ENCODE measurements at regions not wholly inside any gene's neighbourhood (a gene's known extent, or its start where the extent isn't known, plus 50 kb on each side); places are given as distances from the start of the nearest gene placed in this dataset.

GRCh38 chr16:50880926-50881325, 139.0 kb downstream of the CYLD start:
- Mint-ChIP-seq H3K9me3 (no peaks in the 10 kb centered on the region), H3K4me3 (no peak overlapping the region), H3K4me1 (no peaks in the 10 kb centered on the region), H3K27ac (no peak overlapping the region), H3K27me3 (peaks cover 50% of the 10 kb centered on the region), H3K36me3 (no peaks in the 10 kb centered on the region)
- no peak for ATAC-seq

DNA sequence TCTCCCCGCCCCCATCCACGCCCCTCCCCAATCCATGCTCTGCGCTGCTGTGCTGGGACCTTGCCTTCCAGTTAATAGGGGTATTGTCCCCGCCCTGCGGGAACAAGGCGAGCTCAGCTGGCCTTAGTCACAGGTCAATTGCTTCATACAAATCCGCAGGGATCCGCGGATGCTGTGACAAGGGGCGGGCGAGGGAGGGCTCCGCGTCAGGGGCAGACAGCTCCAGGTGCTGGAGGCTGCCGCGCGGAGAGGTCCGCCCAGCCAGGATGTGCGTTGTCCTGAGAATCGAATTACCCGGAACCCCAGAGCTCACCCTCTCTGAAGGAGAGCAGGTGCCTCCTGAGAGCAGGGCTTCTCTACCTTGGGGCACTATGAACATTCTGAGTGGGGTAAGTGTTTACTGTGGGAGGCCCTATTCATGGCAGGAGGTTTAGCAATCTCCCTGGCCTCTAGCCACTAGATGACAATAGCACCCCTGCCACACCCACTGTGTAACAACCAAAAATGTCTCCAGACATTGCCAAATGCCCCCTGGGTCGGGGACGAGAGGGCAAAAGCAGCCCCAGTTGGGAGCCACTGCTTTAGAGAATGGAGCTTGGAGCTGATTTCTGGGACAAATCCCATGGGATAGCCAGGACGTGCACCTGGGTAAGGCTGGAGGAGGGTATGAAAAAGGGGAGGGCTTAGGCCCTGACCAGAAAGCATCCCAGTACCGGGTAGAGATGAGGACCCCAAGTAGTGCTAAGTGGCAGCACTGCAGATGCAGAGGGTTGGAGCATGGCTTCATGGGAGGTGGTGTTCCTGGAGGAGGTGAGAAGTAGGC, 138.2 kb downstream of the CYLD start:
- Mint-ChIP-seq H3K36me3 (no peaks in the 10 kb centered on the region), H3K4me3 (no peak overlapping the region), H3K4me1 (no peaks in the 10 kb centered on the region), H3K27ac (no peak overlapping the region), H3K27me3 (peaks cover 41% of the 10 kb centered on the region), H3K9me3 (no peaks in the 10 kb centered on the region)
- no peak for ATAC-seq

DNA sequence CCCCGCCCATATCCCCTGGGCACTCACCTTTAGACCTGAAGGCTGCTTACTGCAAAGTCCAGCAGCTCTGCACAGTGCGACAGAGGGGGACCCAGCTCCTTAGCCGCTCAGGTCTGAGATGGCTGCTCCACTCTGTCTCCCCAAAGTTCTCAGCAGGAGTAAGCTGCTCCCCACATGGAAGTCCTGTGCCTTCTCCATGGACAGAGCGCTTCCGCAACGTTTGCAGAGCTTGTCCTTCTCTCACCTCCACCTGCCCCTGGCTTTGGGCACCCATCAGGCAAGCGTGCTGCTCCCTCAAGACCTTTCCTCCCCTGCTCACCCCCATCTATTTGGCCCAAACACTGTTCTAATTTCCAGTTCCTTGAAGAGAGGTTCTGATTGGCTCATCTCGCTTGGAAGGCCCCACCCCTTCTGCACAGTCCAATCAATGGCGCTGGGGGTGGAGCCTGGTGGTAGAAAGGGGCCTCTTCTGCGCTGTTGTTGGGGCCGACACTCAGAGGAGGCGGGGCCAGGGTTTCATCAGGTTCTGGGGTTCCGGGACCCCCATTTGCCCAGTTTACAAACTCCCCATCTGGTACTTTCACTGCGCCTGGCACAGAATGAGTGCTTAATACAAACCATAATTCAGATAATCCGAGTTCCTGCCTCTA, 137.2 kb downstream of the CYLD start:
- Mint-ChIP-seq H3K9me3 (peaks cover 3% of the 10 kb centered on the region), H3K4me3 (no peak overlapping the region), H3K27ac (no peak overlapping the region), H3K27me3 (peaks cover 37% of the 10 kb centered on the region), H3K36me3 (no peaks in the 10 kb centered on the region), H3K4me1 (no peaks in the 10 kb centered on the region)
- ATAC-seq = no peak

- no peaks in the 10 kb centered on the region for H3K36me3 Mint-ChIP-seq
- no peaks in the 10 kb centered on the region for H3K4me1 Mint-ChIP-seq
- no peak overlapping the region for H3K27ac Mint-ChIP-seq
- ATAC-seq = no peak
- peaks cover 3% of the 10 kb centered on the region for H3K9me3 Mint-ChIP-seq
- no peak overlapping the region for H3K4me3 Mint-ChIP-seq
- H3K27me3 Mint-ChIP-seq = peaks cover 37% of the 10 kb centered on the region
These were observed 136.7 kb downstream of the CYLD start for GRCh38 chr16:50878536-50878935.

- Mint-ChIP-seq H3K9me3 (peaks cover 7% of the 10 kb centered on the region), H3K36me3 (no peaks in the 10 kb centered on the region), H3K27ac (no peak overlapping the region), H3K27me3 (peaks cover 37% of the 10 kb centered on the region), H3K4me1 (no peaks in the 10 kb centered on the region), H3K4me3 (no peak overlapping the region)
- no peak for ATAC-seq
These were observed 134.4 kb downstream of the CYLD start for GRCh38 chr16:50876263-50876662.

DNA sequence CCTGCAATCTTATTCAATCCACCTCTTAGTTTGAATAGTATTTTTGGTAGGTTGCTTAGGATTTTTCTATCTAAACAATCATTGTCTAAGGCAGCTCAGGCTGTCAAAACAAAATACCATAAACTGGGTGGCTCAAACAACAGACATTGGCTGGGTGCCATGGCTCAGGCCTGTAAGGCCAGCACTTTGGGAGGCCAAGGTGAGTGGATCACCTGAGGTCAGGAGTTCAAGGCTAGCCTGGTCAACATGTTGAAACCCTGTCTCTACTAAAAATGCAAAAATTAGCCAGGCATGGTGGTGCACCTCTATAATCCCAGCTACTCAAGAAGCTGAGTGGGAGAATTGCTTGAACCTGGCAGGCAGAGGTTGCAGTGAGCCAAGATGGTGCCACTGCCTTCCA, 126.7 kb downstream of the CYLD start:
- Mint-ChIP-seq H3K27me3 (peaks cover 6% of the 10 kb centered on the region), H3K27ac (no peak overlapping the region), H3K36me3 (no peaks in the 10 kb centered on the region), H3K4me1 (no peaks in the 10 kb centered on the region), H3K9me3 (peaks cover 4% of the 10 kb centered on the region), H3K4me3 (no peak overlapping the region)
- no peak for ATAC-seq

- no peak for ATAC-seq
- Mint-ChIP-seq H3K36me3 (no peaks in the 10 kb centered on the region), H3K27ac (no peak overlapping the region), H3K9me3 (no peaks in the 10 kb centered on the region), H3K4me1 (no peaks in the 10 kb centered on the region), H3K4me3 (no peak overlapping the region), H3K27me3 (peaks cover 11% of the 10 kb centered on the region)
These were observed 124.9 kb downstream of the CYLD start for GRCh38 chr16:50866806-50867205.

DNA sequence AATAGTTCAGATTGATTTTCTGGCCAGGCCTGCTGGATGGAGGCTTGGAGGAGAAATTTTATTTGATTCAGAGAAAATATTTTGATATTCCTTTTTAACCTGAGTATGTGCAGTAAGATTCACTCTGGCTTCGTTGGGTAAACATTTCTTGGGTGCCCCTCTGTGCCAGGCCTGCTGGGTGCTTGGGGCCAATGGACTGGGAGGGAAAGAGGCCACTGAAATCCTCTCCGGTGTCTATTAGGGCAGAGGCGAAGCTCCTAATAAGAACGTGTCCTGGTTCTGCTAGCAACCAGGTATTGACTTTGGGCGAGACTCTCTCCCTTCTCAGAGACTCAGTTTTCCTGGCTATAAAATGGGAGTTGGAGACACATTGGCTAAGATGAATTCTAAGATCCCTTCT, 122.5 kb downstream of the CYLD start:
- Mint-ChIP-seq H3K36me3 (no peaks in the 10 kb centered on the region), H3K4me3 (no peak overlapping the region), H3K27me3 (peaks cover 21% of the 10 kb centered on the region), H3K9me3 (no peaks in the 10 kb centered on the region), H3K27ac (no peak overlapping the region), H3K4me1 (no peaks in the 10 kb centered on the region)
- no peak for ATAC-seq

GRCh38 chr16:50863644-50864144, 121.8 kb downstream of the CYLD start:
- Mint-ChIP-seq H3K27me3 (peaks cover 21% of the 10 kb centered on the region), H3K9me3 (no peaks in the 10 kb centered on the region), H3K27ac (no peak overlapping the region), H3K4me1 (no peaks in the 10 kb centered on the region), H3K36me3 (no peaks in the 10 kb centered on the region), H3K4me3 (no peak overlapping the region)
- ATAC-seq = no peak

- no peaks in the 10 kb centered on the region for H3K4me1 Mint-ChIP-seq
- H3K36me3 Mint-ChIP-seq = no peaks in the 10 kb centered on the region
- H3K9me3 Mint-ChIP-seq = no peaks in the 10 kb centered on the region
- no peak overlapping the region for H3K27ac Mint-ChIP-seq
- peak; percentile 27 for ATAC-seq
- no peak overlapping the region for H3K4me3 Mint-ChIP-seq
- H3K27me3 Mint-ChIP-seq = peaks cover 24% of the 10 kb centered on the region
These were observed 121.1 kb downstream of the CYLD start for GRCh38 chr16:50862818-50863643.

- peaks cover 32% of the 10 kb centered on the region for H3K27me3 Mint-ChIP-seq
- H3K27ac Mint-ChIP-seq = no peak overlapping the region
- no peak for ATAC-seq
- no peaks in the 10 kb centered on the region for H3K36me3 Mint-ChIP-seq
- H3K4me3 Mint-ChIP-seq = no peak overlapping the region
- H3K9me3 Mint-ChIP-seq = no peaks in the 10 kb centered on the region
- H3K4me1 Mint-ChIP-seq = no peaks in the 10 kb centered on the region
These were observed 120.1 kb downstream of the CYLD start for GRCh38 chr16:50861970-50862411.

GRCh38 chr16:50861451-50861850, 119.6 kb downstream of the CYLD start:
- no peak overlapping the region for H3K27ac Mint-ChIP-seq
- H3K9me3 Mint-ChIP-seq = no peaks in the 10 kb centered on the region
- H3K36me3 Mint-ChIP-seq = no peaks in the 10 kb centered on the region

GRCh38 chr16:50859628-50860360, 117.9 kb downstream of the CYLD start:
- H3K36me3 Mint-ChIP-seq = no peaks in the 10 kb centered on the region
- no peaks in the 10 kb centered on the region for H3K4me1 Mint-ChIP-seq

More at GRCh38 chr16:50861451-50861850, 119.6 kb downstream of the CYLD start:
- ATAC-seq = no peak
- peaks cover 32% of the 10 kb centered on the region for H3K27me3 Mint-ChIP-seq
- H3K4me3 Mint-ChIP-seq = no peak overlapping the region
- no peaks in the 10 kb centered on the region for H3K4me1 Mint-ChIP-seq

GRCh38 chr16:50858877-50859627, 117.2 kb downstream of the CYLD start:
- Mint-ChIP-seq H3K9me3 (no peaks in the 10 kb centered on the region), H3K27ac (no peak overlapping the region), H3K4me1 (no peaks in the 10 kb centered on the region), H3K27me3 (peaks cover 43% of the 10 kb centered on the region), H3K4me3 (no peak overlapping the region), H3K36me3 (no peaks in the 10 kb centered on the region)
- ATAC-seq = no peak

More at GRCh38 chr16:50859628-50860360, 117.9 kb downstream of the CYLD start:
- H3K27me3 Mint-ChIP-seq = peaks cover 37% of the 10 kb centered on the region
- H3K27ac Mint-ChIP-seq = no peak overlapping the region
- ATAC-seq = no peak
- H3K4me3 Mint-ChIP-seq = no peak overlapping the region
- no peaks in the 10 kb centered on the region for H3K9me3 Mint-ChIP-seq

All from stimulated activated memory B cell treated with anti-CD40 and anti-IgM and Interleukin-4, amounts not matched to agents 10 μg/mL and 1 μg/mL and 100 μg/mL, for 72 hours (primary cell).